GM23338 (cell line): ENCODE measurements at regions not wholly inside any gene's neighbourhood (a gene's known extent, or its start where the extent isn't known, plus 50 kb on each side); places are given as distances from the start of the nearest gene placed in this dataset.

Experiments used
- ATAC-seq: fragments of 200-7000 bp; cut with Tn5 transposase; 3 replicates; pipeline ENCODE4 v1.9.1; 2020
- DNase-seq: peaks from one replicate; pipeline ENCODE4 v3.0.0-alpha.2; 2015; ENCODE audit warnings: low spot score
- H2AFZ ChIP-seq: fragments of 200-600 bp; sonication (generic); 2 replicates; pipeline ENCODE4 v1.8.0; 2016; ENCODE audit warnings: antibody characterized with exemption, mild to moderate bottlenecking, moderate library complexity
- H3F3A ChIP-seq: fragments of 200-600 bp; sonication (generic); replicated peaks from 2 replicates; pipeline ENCODE4 v1.8.0; 2017; ENCODE audit warnings: antibody characterized with exemption, mixed run types, low read depth
- H3K27ac ChIP-seq: fragments of 200-600 bp; sonication (generic); 2 replicates; pipeline ENCODE4 v1.6.1; 2016; ENCODE audit warnings: low read depth
- H3K27me3 ChIP-seq: fragments of 200-600 bp; sonication (generic); 2 replicates; pipeline ENCODE4 v1.8.0; 2016; ENCODE audit warnings: mild to moderate bottlenecking, mixed run types, moderate library complexity; ENCODE audit not compliant: insufficient read depth
- H3K36me3 ChIP-seq: fragments of 200-600 bp; sonication (generic); 2 replicates; pipeline ENCODE4 v1.8.0; 2016; ENCODE audit warnings: mild to moderate bottlenecking; ENCODE audit not compliant: insufficient read depth
- H3K4me1 ChIP-seq: fragments of 200-600 bp; sonication (generic); 2 replicates; pipeline ENCODE4 v1.8.0; 2016; ENCODE audit warnings: mild to moderate bottlenecking, moderate library complexity; ENCODE audit not compliant: insufficient read depth
- H3K4me2 ChIP-seq: fragments of 200-600 bp; sonication (generic); 2 replicates; pipeline ENCODE4 v1.7.1; 2017; ENCODE audit warnings: mixed run types
- H3K4me3 ChIP-seq: fragments of 200-600 bp; sonication (generic); 2 replicates; pipeline ENCODE4 v1.6.1; 2016; ENCODE audit warnings: mixed run types
- H3K79me2 ChIP-seq: fragments of 200-600 bp; sonication (generic); replicated peaks from 2 replicates; pipeline ENCODE4 v1.8.0; 2017; ENCODE audit warnings: mild to moderate bottlenecking; ENCODE audit not compliant: insufficient read depth
- H3K9me2 ChIP-seq: fragments of 200-600 bp; sonication (generic); 2 replicates; pipeline ENCODE4 v1.8.0; 2017; ENCODE audit not compliant: insufficient read depth
- H4K20me1 ChIP-seq: fragments of 200-600 bp; sonication (generic); replicated peaks from 2 replicates; pipeline ENCODE4 v1.8.0; 2017; ENCODE audit warnings: mild to moderate bottlenecking; ENCODE audit not compliant: insufficient read depth
- H3K27ac Mint-ChIP-seq: 2 replicates; pipeline ENCODE4 v1.8.0; 2020; ENCODE audit warnings: inconsistent platforms, mild to moderate bottlenecking, moderate library complexity, mixed read lengths
- H3K27me3 Mint-ChIP-seq: 3 replicates; pipeline ENCODE4 v1.8.0; 2022; ENCODE audit warnings: low read depth, mild to moderate bottlenecking, moderate library complexity, mixed read lengths, inconsistent platforms; ENCODE audit not compliant: insufficient read depth, poor library complexity
- H3K36me3 Mint-ChIP-seq: 3 replicates; pipeline ENCODE4 v1.8.0; 2021; ENCODE audit warnings: low read depth, mild to moderate bottlenecking, inconsistent platforms, moderate library complexity, mixed read lengths
- H3K4me1 Mint-ChIP-seq: 3 replicates; pipeline ENCODE4 v1.8.0; 2020; ENCODE audit warnings: mild to moderate bottlenecking, inconsistent platforms, mixed read lengths
- H3K4me3 Mint-ChIP-seq: 3 replicates; pipeline ENCODE4 v1.8.0; 2021; ENCODE audit warnings: moderate library complexity, mild to moderate bottlenecking, inconsistent platforms, mixed read lengths
- H3K9me3 Mint-ChIP-seq: 3 replicates; pipeline ENCODE4 v1.8.0; 2020; ENCODE audit warnings: moderate library complexity, mild to moderate bottlenecking, inconsistent platforms, mixed read lengths
- CREB1 ChIP-seq: fragments of 250-450 bp; sonication (Bioruptor Pico); IDR thresholded peaks from 2 replicates; pipeline ENCODE4 v1.5.0; 2020; ENCODE audit warnings: low read depth, mild to moderate bottlenecking, moderate library complexity
- ETS1 ChIP-seq: IDR thresholded peaks from 2 replicates; pipeline ENCODE4 v1.6.1; 2016; ENCODE audit warnings: antibody characterized with exemption
- NANOG ChIP-seq: IDR thresholded peaks from 2 replicates; pipeline ENCODE4 v1.6.1; 2016; ENCODE audit warnings: antibody characterized with exemption, borderline replicate concordance
- ZNF331 ChIP-seq: fragments of 250-450 bp; sonication (Bioruptor Pico); IDR thresholded peaks from 2 replicates; pipeline ENCODE4 v1.5.0; 2020; ENCODE audit warnings: low read depth, mild to moderate bottlenecking, moderate library complexity
- ZNF462 ChIP-seq: fragments of 250-450 bp; sonication (Bioruptor Pico); IDR thresholded peaks from 2 replicates; pipeline ENCODE4 v1.5.0; 2020; ENCODE audit warnings: mild to moderate bottlenecking, moderate library complexity

GRCh38 chr2:128369602-128370467, 51.2 kb upstream of the HS6ST1 start:
- ATAC-seq: peak; percentile 12; the same call in 2 of the 3 replicates
- Histone ChIP-seq H3K36me3 (no peaks in the 10 kb centered on the region), H3K27ac (no peak overlapping the region), H3K9me2 (no peaks in the 10 kb centered on the region), H3K79me2 (no peaks in the 10 kb centered on the region), H4K20me1 (no peaks in the 10 kb centered on the region), H3F3A (no peaks in the 10 kb centered on the region), H3K4me3 (no peak overlapping the region), H2AFZ (peak overlapping the region; percentile 43; the same call in 1 of the 2 replicates), H3K4me1 (peaks cover 6% of the 10 kb centered on the region), H3K27me3 (no peaks in the 10 kb centered on the region), H3K4me2 (no peak overlapping the region)
- Mint-ChIP-seq H3K27me3 (peaks cover 30% of the 10 kb centered on the region), H3K9me3 (no peaks in the 10 kb centered on the region; the same call in 2 of the 3 replicates), H3K36me3 (peaks cover 3% of the 10 kb centered on the region; the same call in 2 of the 3 replicates), H3K4me3 (no peak overlapping the region), H3K27ac (no peak overlapping the region), H3K4me1 (peaks cover 20% of the 10 kb centered on the region)
- DNase-seq: no peak
- no peak for TF ChIP-seq NANOG
- no peak for TF ChIP-seq ZNF462 (CRISPR knock-in tag)
- no peak for TF ChIP-seq CREB1 (CRISPR knock-in tag)
- TF ChIP-seq ZNF331 (CRISPR knock-in tag): no peak
- TF ChIP-seq ETS1: no peak
